Nephron progenitor cell (in vitro differentiated cells): ENCODE measurements at regions not wholly inside any gene's neighbourhood (a gene's known extent, or its start where the extent isn't known, plus 50 kb on each side); places are given as distances from the start of the nearest gene placed in this dataset.

Experiments
- DNase-seq: peaks from one replicate; pipeline ENCODE4 v3.0.0; 2021
- H3K27ac Mint-ChIP-seq: 2 replicates; pipeline ENCODE4 v1.8.0; 2021; ENCODE audit warnings: mild to moderate bottlenecking, moderate library complexity, mixed read lengths
- H3K27me3 Mint-ChIP-seq: 2 replicates; pipeline ENCODE4 v1.8.0; 2021; ENCODE audit warnings: mild to moderate bottlenecking, low read depth, mixed read lengths; ENCODE audit not compliant: poor library complexity
- H3K36me3 Mint-ChIP-seq: 2 replicates; pipeline ENCODE4 v1.8.0; 2021; ENCODE audit warnings: low read depth, mixed read lengths
- H3K4me1 Mint-ChIP-seq: 2 replicates; pipeline ENCODE4 v1.8.0; 2021; ENCODE audit warnings: mixed read lengths
- H3K4me3 Mint-ChIP-seq: 2 replicates; pipeline ENCODE4 v1.8.0; 2021; ENCODE audit warnings: mild to moderate bottlenecking, moderate library complexity, mixed read lengths
- H3K9me3 Mint-ChIP-seq: 2 replicates; pipeline ENCODE4 v1.8.0; 2021; ENCODE audit warnings: mild to moderate bottlenecking, moderate library complexity, mixed read lengths
- CTCF ChIP-seq: fragments of 200-600 bp; sonication (generic); IDR thresholded peaks from 2 replicates; pipeline ENCODE4 v1.5.0; 2021; ENCODE audit warnings: antibody characterized with exemption

DNA sequence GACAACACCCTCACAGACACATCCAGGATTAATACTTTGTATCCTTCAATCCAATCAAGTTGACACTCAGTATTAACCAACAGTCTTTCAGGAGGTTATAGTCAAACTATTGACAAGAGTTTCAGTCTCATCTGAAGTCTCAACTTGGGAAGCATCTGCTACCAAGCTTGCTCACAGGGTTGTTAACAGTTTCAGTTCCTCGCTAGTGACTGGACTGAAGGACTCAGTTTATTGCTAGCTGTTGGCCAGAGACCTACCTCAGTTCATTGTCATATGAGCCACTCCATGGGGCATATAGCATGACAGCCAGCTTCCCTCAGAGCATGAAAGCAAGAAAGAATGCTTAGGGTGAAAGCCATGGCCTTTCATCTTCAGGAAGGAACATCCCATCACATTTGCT, 228.6 kb downstream of the EPHA4 start:
- no peaks in the 10 kb centered on the region for H3K9me3 Mint-ChIP-seq
- TF ChIP-seq CTCF, result no peak
- DNase-seq, result no peak
- H3K4me3 Mint-ChIP-seq, result no peak overlapping the region
- peaks cover 5% of the 10 kb centered on the region for H3K4me1 Mint-ChIP-seq
- no peak overlapping the region for H3K27ac Mint-ChIP-seq
- H3K27me3 Mint-ChIP-seq, result no peaks in the 10 kb centered on the region
- H3K36me3 Mint-ChIP-seq, result no peaks in the 10 kb centered on the region

GRCh38 chr2:221345516-221345915, 226.6 kb downstream of the EPHA4 start:
- TF ChIP-seq CTCF, result no peak
- no peaks in the 10 kb centered on the region for H3K9me3 Mint-ChIP-seq
- no peak overlapping the region for H3K27ac Mint-ChIP-seq
- no peak overlapping the region for H3K4me3 Mint-ChIP-seq
- DNase-seq, result no peak
- H3K4me1 Mint-ChIP-seq, result peaks cover 8% of the 10 kb centered on the region
- no peaks in the 10 kb centered on the region for H3K27me3 Mint-ChIP-seq
- no peaks in the 10 kb centered on the region for H3K36me3 Mint-ChIP-seq

GRCh38 chr2:221346411-221346810, 225.7 kb downstream of the EPHA4 start:
- no peak overlapping the region for H3K4me3 Mint-ChIP-seq
- no peaks in the 10 kb centered on the region for H3K9me3 Mint-ChIP-seq
- H3K27ac Mint-ChIP-seq, result no peak overlapping the region
- DNase-seq, result no peak
- no peaks in the 10 kb centered on the region for H3K27me3 Mint-ChIP-seq
- H3K36me3 Mint-ChIP-seq, result no peaks in the 10 kb centered on the region
- TF ChIP-seq CTCF, result no peak
- peaks cover 10% of the 10 kb centered on the region for H3K4me1 Mint-ChIP-seq

GRCh38 chr2:221347471-221347870, 224.6 kb downstream of the EPHA4 start:
- H3K36me3 Mint-ChIP-seq, result no peaks in the 10 kb centered on the region
- DNase-seq, result no peak
- peaks cover 15% of the 10 kb centered on the region for H3K4me1 Mint-ChIP-seq
- TF ChIP-seq CTCF, result no peak
- no peaks in the 10 kb centered on the region for H3K9me3 Mint-ChIP-seq
- no peak overlapping the region for H3K4me3 Mint-ChIP-seq
- no peak overlapping the region for H3K27ac Mint-ChIP-seq
- H3K27me3 Mint-ChIP-seq, result no peaks in the 10 kb centered on the region

DNA sequence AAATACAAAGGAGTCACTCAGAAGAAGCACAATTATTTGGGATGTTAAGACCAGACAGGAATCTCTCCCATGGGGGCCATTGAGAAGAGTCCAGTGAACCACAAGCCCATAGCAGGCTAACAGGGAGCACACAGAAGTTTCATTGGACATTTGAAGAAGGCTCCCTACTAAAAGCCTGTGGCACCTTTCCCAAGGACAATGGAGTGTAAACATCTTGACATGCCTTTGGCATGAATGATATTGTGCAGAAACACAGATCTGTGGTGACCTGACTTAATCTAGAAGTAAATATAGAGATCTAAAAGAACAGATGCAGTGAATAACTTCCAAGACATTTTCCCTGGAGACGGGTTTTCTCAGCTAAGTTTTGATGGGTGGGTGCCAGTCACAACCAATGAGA, 221.5 kb downstream of the EPHA4 start:
- H3K36me3 Mint-ChIP-seq, result no peaks in the 10 kb centered on the region
- H3K27me3 Mint-ChIP-seq, result no peaks in the 10 kb centered on the region
- no peak for TF ChIP-seq CTCF
- no peak overlapping the region for H3K4me3 Mint-ChIP-seq
- H3K9me3 Mint-ChIP-seq, result peaks cover 7% of the 10 kb centered on the region
- peaks cover 29% of the 10 kb centered on the region for H3K4me1 Mint-ChIP-seq
- DNase-seq, result no peak
- no peak overlapping the region for H3K27ac Mint-ChIP-seq

GRCh38 chr2:221353201-221353600, 218.9 kb downstream of the EPHA4 start:
- Mint-ChIP-seq H3K36me3 (no peaks in the 10 kb centered on the region), H3K27me3 (peaks cover 4% of the 10 kb centered on the region), H3K9me3 (peaks cover 7% of the 10 kb centered on the region), H3K4me1 (peaks cover 37% of the 10 kb centered on the region), H3K4me3 (no peak overlapping the region), H3K27ac (no peak overlapping the region)
- no peak for TF ChIP-seq CTCF
- DNase-seq, result no peak
